Epithelial cell of esophagus (primary cell): ENCODE measurements at regions not wholly inside any gene's neighbourhood (a gene's known extent, or its start where the extent isn't known, plus 50 kb on each side); places are given as distances from the start of the nearest gene placed in this dataset.
A peak's percentile ranks its signal among the peaks of the same experiment; 100 is the strongest.

Source experiments
- DNase-seq: peaks from one replicate; pipeline ENCODE4 v3.0.0; 2010; ENCODE audit warnings: low read depth
- H3K4me3 ChIP-seq: 2 replicates; pipeline ENCODE4 v1.5.1; 2011; ENCODE audit warnings: mild to moderate bottlenecking, low read length, control low read depth
- CTCF ChIP-seq: IDR thresholded peaks from 2 replicates; pipeline ENCODE4 v1.5.1; 2011; ENCODE audit warnings: low read depth, mild to moderate bottlenecking, low read length, control low read depth, inconsistent platforms; ENCODE audit not compliant: insufficient read depth; ENCODE audit errors: missing control alignments

GRCh38 chr13:80884056-80884785 is 543.3 kb upstream of the SPRY2 start:
- no peak for TF ChIP-seq CTCF
- no peak for DNase-seq
- H3K4me3 ChIP-seq: no peak overlapping the region

GRCh38 chr13:80883545-80883944 is 542.6 kb upstream of the SPRY2 start:
- TF ChIP-seq CTCF: no peak
- no peak for DNase-seq
- H3K4me3 ChIP-seq: no peak overlapping the region

DNA sequence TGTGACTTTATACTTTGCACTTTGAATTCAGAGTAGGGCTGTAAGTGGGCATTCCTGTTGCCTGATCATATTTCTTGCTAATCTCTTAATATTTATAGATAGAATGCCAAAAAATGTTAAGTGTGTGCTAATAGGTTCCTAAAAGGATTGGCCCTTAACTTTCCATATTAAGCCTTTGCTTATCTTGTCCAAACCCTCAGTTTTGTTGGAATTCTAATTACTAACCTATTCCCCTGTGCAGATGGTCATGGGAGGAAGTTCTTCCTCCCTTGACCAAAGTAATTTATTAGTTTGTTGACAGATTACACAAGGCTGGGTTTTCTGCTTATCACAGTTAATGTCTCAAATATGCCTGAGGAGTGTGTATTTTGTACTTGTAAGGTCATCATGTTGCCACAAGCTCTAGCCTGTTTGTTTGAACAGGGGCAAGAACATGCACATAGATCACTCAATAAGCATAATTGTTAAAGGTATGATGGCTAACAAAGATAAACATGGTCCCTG is 541.1 kb upstream of the SPRY2 start:
- TF ChIP-seq CTCF: no peak
- DNase-seq: peak; percentile 86
- H3K4me3 ChIP-seq: no peak overlapping the region

DNA sequence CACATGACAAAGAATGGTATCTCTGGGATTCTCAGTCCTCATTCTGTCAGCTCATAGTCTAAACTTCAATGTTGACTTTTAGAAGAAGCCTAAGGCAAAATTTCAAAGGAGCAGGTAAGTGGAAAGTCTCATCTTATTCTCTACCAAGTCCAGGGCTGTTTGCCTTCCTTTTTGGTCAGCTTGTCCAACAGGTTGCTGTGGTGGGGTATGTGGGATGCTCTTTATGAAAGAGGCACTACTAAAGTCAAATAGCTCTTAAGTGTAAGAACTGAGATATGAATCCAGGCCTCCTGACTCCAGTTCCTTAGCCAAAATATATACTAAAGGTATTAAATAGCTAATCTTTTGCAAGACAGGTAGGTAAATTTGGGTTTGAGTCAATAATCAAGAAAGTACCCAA is 540.6 kb upstream of the SPRY2 start:
- DNase-seq: peak; percentile 4
- no peak for TF ChIP-seq CTCF
- H3K4me3 ChIP-seq: no peak overlapping the region

GRCh38 chr13:80881034-80881433 is 540.1 kb upstream of the SPRY2 start:
- TF ChIP-seq CTCF: no peak
- no peak overlapping the region for H3K4me3 ChIP-seq
- no peak for DNase-seq

GRCh38 chr13:80877944-80878241 is 537.0 kb upstream of the SPRY2 start:
- no peak for DNase-seq
- no peak for TF ChIP-seq CTCF
- no peak overlapping the region for H3K4me3 ChIP-seq
